ENCODE measurements at regions not wholly inside any gene's neighbourhood (a gene's known extent, or its start where the extent isn't known, plus 50 kb on each side); places are given as distances from the start of the nearest gene placed in this dataset.
"Not testable (repeated sequence)": the region's sequence is repeated elsewhere in the genome, so short reads cannot be mapped to it uniquely, and the experiment has no call there.

- Histone ChIP-seq H3K9me3 (ENCODE audit: severe bottlenecking) (no peaks in the 10 kb centered on the region), H3K27ac (ENCODE audit: poor library complexity, severe bottlenecking) (no peak overlapping the region), H3K36me3 (ENCODE audit: low read depth) (no peaks in the 10 kb centered on the region), H3K27me3 (ENCODE audit: insufficient read depth, poor library complexity, severe bottlenecking) (no peaks in the 10 kb centered on the region), H3K4me1 (ENCODE audit: insufficient read depth, poor library complexity, severe bottlenecking) (peaks cover 3% of the 10 kb centered on the region), H3K4me3 (ENCODE audit: severe bottlenecking) (no peak overlapping the region)
- no peak for DNase-seq (ENCODE audit: low spot score)
- TF ChIP-seq CTCF (IDR thresholded peaks at IDR 0.05; ENCODE audit: poor library complexity, severe bottlenecking) = no peak
- ATAC-seq (ENCODE audit: low read depth) = no peak
Measured at GRCh38 chr16:22661161-22661647, 150.5 kb downstream of the NPIPB5 start.

DNA sequence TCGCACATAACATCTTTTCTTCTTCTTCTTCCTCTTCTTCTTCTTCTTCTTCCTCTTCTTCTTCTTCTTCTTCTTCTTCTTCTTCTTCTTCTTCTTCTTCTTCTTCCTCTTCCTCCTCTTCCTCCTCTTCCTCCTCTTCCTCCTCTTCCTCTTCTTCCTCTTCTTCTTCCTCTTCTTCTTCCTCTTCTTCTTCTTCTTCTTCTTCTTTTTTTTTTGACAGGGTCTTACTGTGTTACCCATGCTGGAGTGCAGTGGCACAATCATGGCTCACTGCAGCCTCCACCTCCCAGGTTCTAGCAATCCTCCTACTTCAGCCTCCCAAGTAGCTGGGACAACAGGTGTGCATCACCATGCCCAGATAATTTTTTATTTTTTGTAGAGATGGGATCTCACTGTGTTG, 151.0 kb upstream of the HS3ST2 start:
- H3K27ac ChIP-seq (ENCODE audit: poor library complexity, severe bottlenecking); H3K9me3 ChIP-seq (ENCODE audit: severe bottlenecking); H3K4me3 ChIP-seq (ENCODE audit: severe bottlenecking); DNase-seq (ENCODE audit: low spot score); H3K36me3 ChIP-seq (ENCODE audit: low read depth); H3K4me1 ChIP-seq (ENCODE audit: insufficient read depth, poor library complexity, severe bottlenecking); H3K27me3 ChIP-seq (ENCODE audit: insufficient read depth, poor library complexity, severe bottlenecking); ATAC-seq (ENCODE audit: low read depth): not testable (repeated sequence)

GRCh38 chr16:22663389-22664064, 150.4 kb upstream of the HS3ST2 start:
- no peak overlapping the region for H3K4me3 ChIP-seq (ENCODE audit: severe bottlenecking)
- no peaks in the 10 kb centered on the region for H3K9me3 ChIP-seq (ENCODE audit: severe bottlenecking)
- no peak for TF ChIP-seq CTCF (IDR thresholded peaks at IDR 0.05; ENCODE audit: poor library complexity, severe bottlenecking)
- no peak overlapping the region for H3K27ac ChIP-seq (ENCODE audit: poor library complexity, severe bottlenecking)
- no peaks in the 10 kb centered on the region for H3K36me3 ChIP-seq (ENCODE audit: low read depth)
- no peaks in the 10 kb centered on the region for H3K27me3 ChIP-seq (ENCODE audit: insufficient read depth, poor library complexity, severe bottlenecking)
- no peak for DNase-seq (ENCODE audit: low spot score)
- H3K4me1 ChIP-seq (ENCODE audit: insufficient read depth, poor library complexity, severe bottlenecking) = peaks cover 3% of the 10 kb centered on the region
- no peak for ATAC-seq (ENCODE audit: low read depth)

DNA sequence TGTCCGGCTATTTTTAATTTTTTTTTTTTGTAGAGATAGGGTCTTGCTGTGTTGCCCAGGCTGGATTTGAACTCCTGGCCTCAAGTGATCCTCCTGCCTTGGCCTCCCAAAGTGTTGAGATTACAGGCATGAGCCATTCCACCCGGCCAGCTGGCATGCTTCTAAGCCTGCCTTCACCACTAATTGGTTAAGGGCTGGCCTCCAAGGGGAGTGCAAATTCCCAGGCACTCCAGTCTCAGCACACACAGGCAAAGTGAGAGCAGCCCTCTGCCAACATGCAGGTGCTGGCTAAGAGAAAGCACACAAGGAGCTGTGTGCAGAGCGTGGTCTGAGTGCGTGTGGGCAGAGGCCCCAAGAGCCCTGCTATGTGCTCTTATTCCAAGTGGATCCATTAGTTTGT, 149.8 kb upstream of the HS3ST2 start:
- no peaks in the 10 kb centered on the region for H3K36me3 ChIP-seq (ENCODE audit: low read depth)
- no peak for TF ChIP-seq CTCF (IDR thresholded peaks at IDR 0.05; ENCODE audit: poor library complexity, severe bottlenecking)
- DNase-seq (ENCODE audit: low spot score) = no peak
- no peaks in the 10 kb centered on the region for H3K27me3 ChIP-seq (ENCODE audit: insufficient read depth, poor library complexity, severe bottlenecking)
- no peak for ATAC-seq (ENCODE audit: low read depth)
- H3K4me3 ChIP-seq (ENCODE audit: severe bottlenecking) = no peak overlapping the region
- H3K9me3 ChIP-seq (ENCODE audit: severe bottlenecking) = no peaks in the 10 kb centered on the region
- H3K27ac ChIP-seq (ENCODE audit: poor library complexity, severe bottlenecking) = no peak overlapping the region
- H3K4me1 ChIP-seq (ENCODE audit: insufficient read depth, poor library complexity, severe bottlenecking) = peaks cover 3% of the 10 kb centered on the region

DNA sequence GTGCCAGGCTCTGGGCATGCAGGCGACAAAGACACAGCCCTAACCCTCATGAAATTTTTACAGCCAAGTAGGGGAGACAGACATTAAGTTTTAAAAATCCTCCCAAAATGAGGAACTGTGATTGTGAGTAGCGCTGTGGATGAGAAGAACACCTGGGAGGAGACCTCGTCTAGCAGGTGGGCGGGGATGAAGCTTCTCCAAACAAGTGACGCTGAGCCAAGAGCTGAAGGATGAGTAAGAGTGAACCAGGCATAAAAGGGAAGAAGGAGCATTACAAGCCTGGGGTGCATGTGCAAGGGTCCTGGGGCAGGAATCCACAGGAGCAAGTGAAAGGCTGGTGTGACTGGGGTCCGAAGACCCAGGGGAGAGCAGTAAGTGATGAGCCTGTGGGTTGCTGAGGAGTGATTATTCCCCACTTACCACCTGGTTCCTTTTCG, 149.4 kb upstream of the HS3ST2 start:
- Histone ChIP-seq H3K4me3 (ENCODE audit: severe bottlenecking) (no peak overlapping the region), H3K36me3 (ENCODE audit: low read depth) (no peaks in the 10 kb centered on the region), H3K9me3 (ENCODE audit: severe bottlenecking) (no peaks in the 10 kb centered on the region), H3K27ac (ENCODE audit: poor library complexity, severe bottlenecking) (no peak overlapping the region), H3K27me3 (ENCODE audit: insufficient read depth, poor library complexity, severe bottlenecking) (no peaks in the 10 kb centered on the region), H3K4me1 (ENCODE audit: insufficient read depth, poor library complexity, severe bottlenecking) (peaks cover 3% of the 10 kb centered on the region)
- no peak for TF ChIP-seq CTCF (IDR thresholded peaks at IDR 0.05; ENCODE audit: poor library complexity, severe bottlenecking)
- ATAC-seq (ENCODE audit: low read depth) (no peak; the same call in 2 of the 3 replicates), DNase-seq (ENCODE audit: low spot score) (no peak)

All from RWPE2 (cell line).